HL-60/S4 treated with phorbol 12-myristate 13-acetate at 8.2 ng/mL for 4 days and 3 days (cell line): ENCODE measurements at regions not wholly inside any gene's neighbourhood (a gene's known extent, or its start where the extent isn't known, plus 50 kb on each side); places are given as distances from the start of the nearest gene placed in this dataset.

Experiments used
- in situ Hi-C: fragments of 300-500 bp; cut with MboI; formaldehyde crosslinking; loops from 2 replicates; pipeline ENCODE4 v1.15.0; 2022; ENCODE audit warnings: low sequenced_read_pairs

DNA sequence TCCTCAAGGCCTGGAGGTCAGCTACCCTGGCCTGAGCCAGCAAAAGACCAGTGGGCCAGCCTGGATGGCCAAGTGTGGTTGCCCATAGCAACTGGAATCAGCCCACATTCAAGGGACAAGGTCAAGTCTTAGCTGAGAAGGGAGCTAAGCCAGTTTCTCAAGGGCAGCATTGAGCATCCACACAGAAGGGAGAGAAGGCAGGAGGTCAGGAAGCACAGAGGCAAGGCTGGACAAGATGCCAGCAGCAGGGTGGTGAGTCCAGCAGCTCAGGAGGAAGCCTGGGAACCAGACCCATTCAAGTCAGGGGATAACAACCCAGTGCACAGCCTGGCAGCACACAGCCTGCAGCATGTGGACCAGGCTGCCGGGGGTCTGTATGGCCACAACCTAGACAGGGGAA is 54.0 kb upstream of the ZMIZ1 start:
- in situ Hi-C loops, result no loop called here

DNA sequence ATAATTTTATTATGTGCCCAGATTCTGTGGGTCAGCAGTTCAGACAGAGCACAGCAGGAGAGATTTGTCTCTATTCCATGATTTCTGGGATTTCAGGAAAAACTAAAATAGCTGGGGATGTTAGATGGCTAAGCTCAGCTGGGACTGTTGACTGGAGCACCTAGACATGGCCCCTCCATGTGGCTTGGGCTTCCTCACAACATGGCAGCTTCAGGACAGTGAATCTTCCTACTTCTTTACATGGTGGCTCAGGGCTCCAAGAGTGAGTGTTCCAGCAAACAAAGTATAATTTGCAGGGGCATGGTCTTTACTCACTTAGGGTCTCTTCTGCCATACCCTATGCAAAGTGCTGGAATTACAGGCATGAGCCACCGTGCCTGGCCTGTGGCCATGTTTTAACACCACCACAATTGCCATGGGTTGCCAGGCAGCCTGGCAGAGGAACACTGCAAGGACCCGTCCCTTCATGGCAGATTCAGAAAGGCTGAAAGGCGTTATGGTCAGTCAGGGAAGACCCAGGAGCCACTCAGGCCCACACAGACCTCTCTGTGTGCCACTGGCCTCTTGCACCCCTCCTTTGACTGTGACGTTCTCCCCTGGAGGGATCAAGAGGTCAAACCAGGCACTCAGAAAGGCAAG is 50.8 kb upstream of the ZMIZ1 start:
- in situ Hi-C loops, result no loop called here

GRCh38 chr10:79018521-79019011 is 50.2 kb upstream of the ZMIZ1 start:
- in situ Hi-C loops, result no loop called here
